K562 (cell line): ENCODE measurements at regions not wholly inside any gene's neighbourhood (a gene's known extent, or its start where the extent isn't known, plus 50 kb on each side); places are given as distances from the start of the nearest gene placed in this dataset.

Experiments
- ATAC-seq: fragments of 200-7000 bp; cut with Tn5 transposase; 3 replicates; pipeline ENCODE4 v1.9.1; 2020; ENCODE audit warnings: moderate library complexity
- BruUV-seq: library from RNA; stranded (reverse); fragments of 400-500 nt; replicated peaks from 2 replicates; lab custom pipeline; 2021; lab: Mats Ljungman, UMichigan
- CTCF ChIA-PET: fragments of 300-600 bp; formaldehyde crosslinking; extraction: SDS; loops from one replicate; lab custom pipeline; 2021; ENCODE audit warnings: low intra/inter-chr PET ratio; lab: Yijun Ruan, JAX
- POLR2A ChIA-PET: fragments of 300-600, 350-650 bp; sonication (Branson Sonifier 250); formaldehyde crosslinking; extraction: SDS; loops from one replicate; lab custom pipeline; 2021; ENCODE audit warnings: antibody characterized with exemption, inconsistent platforms; lab: Yijun Ruan, JAX
- DNase-seq, 4 experiments: peaks; one replicate each; pipeline versions ENCODE4 v3.0.0 to v3.0.0-alpha.2; 2011 to 2018; ENCODE audit warnings: low spot score in 3 of 4, mixed read lengths in 3 of 4; ENCODE audit errors: extremely low read depth in 1 of 4
- FAIRE-seq: peaks from 2 replicates; lab custom pipeline; 2011; peaks lifted over from hg19 to GRCh38; lab: Jason Lieb, UNC
- H2AFZ ChIP-seq: 2 replicates; pipeline ENCODE4 v1.6.0; 2011; ENCODE audit warnings: low read depth, low read length, control low read depth, inconsistent platforms
- H3K27ac ChIP-seq: fragments of 200-600 bp; 3 replicates; pipeline ENCODE4 v1.8.0; 2011; ENCODE audit warnings: low read depth, mild to moderate bottlenecking, control low read depth, inconsistent platforms, low read length, moderate library complexity, mixed read lengths; ENCODE audit errors: extremely low read depth
- H3K27me3 ChIP-seq, 2 experiments: fragments of 300-600 bp in 1 of 2; 2 replicates in 1 of 2; 3 replicates in 1 of 2; pipeline versions ENCODE4 v1.6.0 to v1.8.0; 2011; ENCODE audit warnings: inconsistent platforms in 2 of 2, low read length in 2 of 2, mild to moderate bottlenecking in 1 of 2, mixed read lengths in 1 of 2, moderate library complexity in 1 of 2; ENCODE audit not compliant: control insufficient read depth in 2 of 2, insufficient read depth in 2 of 2
- H3K36me3 ChIP-seq: fragments of 300-600 bp; 3 replicates; pipeline ENCODE4 v1.8.0; 2011; ENCODE audit warnings: mild to moderate bottlenecking, low read length, inconsistent platforms; ENCODE audit not compliant: control insufficient read depth, insufficient read depth
- H3K4me1 ChIP-seq, 2 experiments: fragments of 200-600 bp in 1 of 2; replicated peaks in 1 of 2; 2 replicates in 1 of 2; 3 replicates in 1 of 2; pipeline versions ENCODE4 v1.5.1 to v1.8.0; 2011; ENCODE audit warnings: inconsistent platforms in 2 of 2, low read length in 2 of 2, mild to moderate bottlenecking in 1 of 2, mixed read lengths in 1 of 2, moderate library complexity in 1 of 2; ENCODE audit not compliant: control insufficient read depth in 2 of 2, insufficient read depth in 2 of 2
- H3K4me2 ChIP-seq: 2 replicates; pipeline ENCODE4 v1.6.1; 2011; ENCODE audit warnings: low read length, control low read depth, inconsistent platforms, mixed read lengths; ENCODE audit not compliant: insufficient read depth
- H3K4me3 ChIP-seq: fragments of 200-600 bp; sonication (generic), shearing (Covaris generic); 2 replicates; pipeline ENCODE4 v1.5.1; 2016; ENCODE audit warnings: control low read depth, inconsistent platforms
- H3K79me2 ChIP-seq: fragments of 200-600 bp; 3 replicates; pipeline ENCODE4 v1.8.0; 2011; ENCODE audit warnings: low read length, inconsistent platforms; ENCODE audit not compliant: control insufficient read depth, insufficient read depth
- H3K9ac ChIP-seq, 2 experiments: 2 replicates each; pipeline versions ENCODE4 v1.6.0 to v1.6.1; 2011; ENCODE audit warnings: low read depth in 2 of 2, low read length in 2 of 2, control low read depth in 1 of 2, inconsistent platforms in 1 of 2, mild to moderate bottlenecking in 1 of 2, mixed read lengths in 1 of 2; ENCODE audit not compliant: insufficient read depth in 1 of 2
- H3K9me1 ChIP-seq: one replicate; pipeline ENCODE4 v1.6.0; 2011; ENCODE audit warnings: inconsistent platforms, mild to moderate bottlenecking, low read length, moderate library complexity; ENCODE audit not compliant: control insufficient read depth, insufficient read depth
- H3K9me3 ChIP-seq: replicated peaks from 2 replicates; pipeline ENCODE4 v1.5.1; 2011; ENCODE audit warnings: low read depth, low read length, inconsistent platforms; ENCODE audit not compliant: control insufficient read depth, insufficient read depth
- H4K20me1 ChIP-seq: replicated peaks from 2 replicates; pipeline ENCODE4 v1.6.1; 2011; ENCODE audit warnings: low read length, inconsistent platforms, mixed read lengths; ENCODE audit not compliant: control insufficient read depth, insufficient read depth
- CBX1 ChIP-seq: sonication (generic); IDR thresholded peaks from 2 replicates; pipeline ENCODE4 v1.6.1; 2016; ENCODE audit warnings: antibody characterized with exemption, low read depth, mild to moderate bottlenecking
- FUS ChIP-seq: fragments of 200-400 bp; formaldehyde crosslinking; optimal IDR thresholded peaks from 2 replicates; pipeline ENCODE3; 2017; ENCODE audit warnings: low read depth, low read length
- GATAD2A ChIP-seq: fragments of 450-650 bp; IDR thresholded peaks from 2 replicates; pipeline ENCODE4 v1.6.1; 2017
- HDAC2 ChIP-seq: fragments of 450-650 bp; IDR thresholded peaks from 2 replicates; pipeline ENCODE4 v1.6.1; 2016; ENCODE audit warnings: mild to moderate bottlenecking
- SPI1 ChIP-seq: IDR thresholded peaks from 2 replicates; pipeline ENCODE4 v1.6.1; 2011; ENCODE audit warnings: low read depth, low read length, control low read depth, borderline replicate concordance
- TEAD1 ChIP-seq, 2 experiments: fragments of 450-650 bp in 1 of 2; sonication (generic) in 1 of 2; formaldehyde crosslinking; IDR thresholded peaks; 2 replicates each; pipeline versions ENCODE4 v1.4.0 to v1.8.0; 2020 to 2022; ENCODE audit warnings: mild to moderate bottlenecking in 2 of 2, missing genetic modification reagents in 1 of 2
- ZNF184 ChIP-seq: sonication (generic); formaldehyde crosslinking; IDR thresholded peaks from 2 replicates; pipeline ENCODE4 v1.5.0; 2020; ENCODE audit warnings: missing genetic modification reagents
- ZNF212 ChIP-seq: fragments of 450-650 bp; formaldehyde crosslinking; IDR thresholded peaks from 2 replicates; pipeline ENCODE4 v1.4.0; 2020; ENCODE audit warnings: mild to moderate bottlenecking
- ZNF511 ChIP-seq: sonication (generic); formaldehyde crosslinking; IDR thresholded peaks from 2 replicates; pipeline ENCODE4 v1.8.0; 2022; ENCODE audit warnings: mild to moderate bottlenecking, missing genetic modification reagents
- in situ Hi-C: fragments of 300-500 bp; cut with MboI; formaldehyde crosslinking; loops from 4 replicates; pipeline ENCODE4 v1.15.0; 2018; ENCODE audit warnings: inconsistent platforms, mixed read lengths
- intact Hi-C: fragments of 100-400 bp; cut with micrococcal nuclease; formaldehyde crosslinking; loops from 2 replicates; pipeline ENCODE4 v1.14.2; 2022
- TF ChIP-seq, protein P1 (sequence below): fragments of 450-650 bp; IDR thresholded peaks from 2 replicates; pipeline ENCODE4 v1.6.1; 2018; ENCODE audit not compliant: partially characterized antibody

DNA sequence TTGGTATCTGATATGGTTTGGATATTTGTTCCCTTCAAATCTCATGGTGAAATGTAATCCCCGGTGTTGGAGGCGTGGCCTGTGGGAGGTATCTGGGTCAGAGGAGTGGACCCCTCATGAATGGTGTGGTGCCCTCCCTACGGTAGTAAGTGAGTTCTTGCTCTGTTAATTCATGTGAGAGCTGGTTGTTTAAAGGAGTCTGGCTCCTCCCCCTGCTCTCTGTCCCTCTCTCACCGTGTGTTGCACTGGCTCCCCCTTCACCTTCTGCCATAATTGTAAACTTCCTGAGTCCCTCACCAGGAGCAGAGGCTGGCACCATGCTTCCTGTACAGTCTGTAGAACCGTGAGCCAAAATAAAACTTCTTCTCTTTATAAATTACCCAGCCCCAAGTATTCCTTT, 246.9 kb upstream of the AGTR1 start (continued):
- TF ChIP-seq, protein P1, sequence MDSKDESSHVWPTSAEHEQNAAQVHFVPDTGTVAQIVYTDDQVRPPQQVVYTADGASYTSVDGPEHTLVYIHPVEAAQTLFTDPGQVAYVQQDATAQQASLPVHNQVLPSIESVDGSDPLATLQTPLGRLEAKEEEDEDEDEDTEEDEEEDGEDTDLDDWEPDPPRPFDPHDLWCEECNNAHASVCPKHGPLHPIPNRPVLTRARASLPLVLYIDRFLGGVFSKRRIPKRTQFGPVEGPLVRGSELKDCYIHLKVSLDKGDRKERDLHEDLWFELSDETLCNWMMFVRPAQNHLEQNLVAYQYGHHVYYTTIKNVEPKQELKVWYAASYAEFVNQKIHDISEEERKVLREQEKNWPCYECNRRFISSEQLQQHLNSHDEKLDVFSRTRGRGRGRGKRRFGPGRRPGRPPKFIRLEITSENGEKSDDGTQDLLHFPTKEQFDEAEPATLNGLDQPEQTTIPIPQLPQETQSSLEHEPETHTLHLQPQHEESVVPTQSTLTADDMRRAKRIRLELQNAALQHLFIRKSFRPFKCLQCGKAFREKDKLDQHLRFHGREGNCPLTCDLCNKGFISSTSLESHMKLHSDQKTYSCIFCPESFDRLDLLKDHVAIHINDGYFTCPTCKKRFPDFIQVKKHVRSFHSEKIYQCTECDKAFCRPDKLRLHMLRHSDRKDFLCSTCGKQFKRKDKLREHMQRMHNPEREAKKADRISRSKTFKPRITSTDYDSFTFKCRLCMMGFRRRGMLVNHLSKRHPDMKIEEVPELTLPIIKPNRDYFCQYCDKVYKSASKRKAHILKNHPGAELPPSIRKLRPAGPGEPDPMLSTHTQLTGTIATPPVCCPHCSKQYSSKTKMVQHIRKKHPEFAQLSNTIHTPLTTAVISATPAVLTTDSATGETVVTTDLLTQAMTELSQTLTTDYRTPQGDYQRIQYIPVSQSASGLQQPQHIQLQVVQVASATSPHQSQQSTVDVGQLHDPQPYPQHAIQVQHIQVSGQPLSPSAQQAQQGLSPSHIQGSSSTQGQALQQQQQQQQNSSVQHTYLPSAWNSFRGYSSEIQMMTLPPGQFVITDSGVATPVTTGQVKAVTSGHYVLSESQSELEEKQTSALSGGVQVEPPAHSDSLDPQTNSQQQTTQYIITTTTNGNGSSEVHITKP = no peak

GRCh38 chr3:148451969-148452368, 245.7 kb upstream of the AGTR1 start:
- Histone ChIP-seq H3K36me3 (no peaks in the 10 kb centered on the region), H3K9me1 (no peaks in the 10 kb centered on the region), H4K20me1 (no peaks in the 10 kb centered on the region), H3K27ac (no peak overlapping the region), H3K9me3 (no peaks in the 10 kb centered on the region; the same call in 1 of the 2 replicates), H3K4me2 (no peak overlapping the region), H3K27me3 (no peaks in the 10 kb centered on the region), H3K4me1 (no peaks in the 10 kb centered on the region), H2AFZ (no peak overlapping the region), H3K9ac (no peak overlapping the region), H3K79me2 (no peaks in the 10 kb centered on the region), H3K4me3 (no peak overlapping the region)
- POLR2A ChIA-PET = no interaction called here
- in situ Hi-C loops = no loop called here
- FAIRE-seq (no peak), ATAC-seq (no peak), DNase-seq (no peak)
- BruUV-seq = no TSS peak
- intact Hi-C loops = no loop called here
- CTCF ChIA-PET = no interaction called here
- no peak for TF ChIP-seq ZNF184 (CRISPR knock-in tag)
- no peak for TF ChIP-seq FUS
- TF ChIP-seq SPI1 = no peak
- TF ChIP-seq GATAD2A = no peak
- no peak for TF ChIP-seq ZNF511
- TF ChIP-seq TEAD1 (CRISPR knock-in tag; IDR thresholded peaks at IDR 0.05) = no peak
- TF ChIP-seq CBX1 = no peak
- no peak for TF ChIP-seq HDAC2
- TF ChIP-seq ZNF212 (CRISPR knock-in tag) = no peak
